PC-9 (cell line): ENCODE measurements at regions not wholly inside any gene's neighbourhood (a gene's known extent, or its start where the extent isn't known, plus 50 kb on each side); places are given as distances from the start of the nearest gene placed in this dataset.

Experiments
- BruUV-seq: library from RNA; stranded (reverse); fragments of 400-500 nt; replicated peaks from 2 replicates; lab custom pipeline; 2021; lab: Mats Ljungman, UMichigan
- CTCF ChIA-PET: fragments of 300-600 bp; sonication (Branson Sonifier 250); formaldehyde crosslinking; loops from one replicate; lab custom pipeline; 2022; ENCODE audit warnings: antibody characterized with exemption; lab: Charles Lee
- POLR2A ChIA-PET: fragments of 300-600 bp; sonication (Branson Sonifier 250); formaldehyde crosslinking; loops from one replicate; lab custom pipeline; 2022; ENCODE audit warnings: antibody characterized with exemption; ENCODE audit not compliant: unreplicated experiment; lab: Charles Lee
- DNase-seq, 2 experiments: peaks; one replicate each; pipeline versions ENCODE4 v3.0.0 to v3.0.0-alpha.2; 2015 to 2022; ENCODE audit warnings: mixed read lengths in 1 of 2
- H2AFZ ChIP-seq: fragments of 200-600 bp; sonication (generic); 2 replicates; pipeline ENCODE4 v1.8.1; 2017; ENCODE audit warnings: antibody characterized with exemption
- H3F3A ChIP-seq: fragments of 200-600 bp; sonication (generic); 2 replicates; pipeline ENCODE4 v1.8.1; 2017; ENCODE audit warnings: antibody characterized with exemption, mild to moderate bottlenecking, low read depth; ENCODE audit not compliant: insufficient read depth
- H3K27ac ChIP-seq: fragments of 200-600 bp; sonication (generic); 2 replicates; pipeline ENCODE4 v1.6.1; 2016; ENCODE audit warnings: mixed run types
- H3K27me3 ChIP-seq: fragments of 200-600 bp; sonication (generic); 2 replicates; pipeline ENCODE4 v1.6.1; 2016; ENCODE audit warnings: low read depth, mixed run types; ENCODE audit not compliant: insufficient read depth
- H3K36me3 ChIP-seq: fragments of 200-600 bp; sonication (generic); 2 replicates; pipeline ENCODE4 v1.6.1; 2016; ENCODE audit warnings: low read depth, mixed run types
- H3K4me1 ChIP-seq: fragments of 200-600 bp; sonication (generic); replicated peaks from 2 replicates; pipeline ENCODE4 v1.6.1; 2016; ENCODE audit warnings: mixed run types; ENCODE audit not compliant: insufficient read depth
- H3K4me2 ChIP-seq: fragments of 200-600 bp; sonication (generic); 2 replicates; pipeline ENCODE4 v1.6.1; 2017; ENCODE audit warnings: mixed run types
- H3K4me3 ChIP-seq: fragments of 200-600 bp; sonication (generic); 2 replicates; pipeline ENCODE4 v1.6.1; 2016; ENCODE audit warnings: mixed run types
- H3K79me2 ChIP-seq: fragments of 200-600 bp; sonication (generic); 2 replicates; pipeline ENCODE4 v1.6.1; 2017; ENCODE audit warnings: low read depth, mixed run types
- H3K9me2 ChIP-seq: fragments of 200-600 bp; sonication (generic); 2 replicates; pipeline ENCODE4 v1.8.1; 2017; ENCODE audit warnings: mild to moderate bottlenecking; ENCODE audit not compliant: insufficient read depth
- H3K9me3 ChIP-seq: fragments of 200-600 bp; sonication (generic); 2 replicates; pipeline ENCODE4 v1.8.1; 2016; ENCODE audit warnings: low read depth; ENCODE audit not compliant: insufficient read depth
- H4K20me1 ChIP-seq: fragments of 200-600 bp; sonication (generic); 2 replicates; pipeline ENCODE4 v1.8.1; 2017; ENCODE audit not compliant: insufficient read depth
- EZH2 ChIP-seq: fragments of 200-600 bp; sonication (generic); IDR thresholded peaks from 2 replicates; pipeline ENCODE4 v1.8.0; 2017; ENCODE audit warnings: antibody characterized with exemption, low read depth
- intact Hi-C: fragments of 100-400 bp; cut with micrococcal nuclease; formaldehyde crosslinking; loops from one replicate; pipeline ENCODE4 v1.10.0; 2022; ENCODE audit not compliant: unreplicated experiment
- TF ChIP-seq, protein P1 (sequence below): fragments of 200-600 bp; sonication (generic); conservative IDR thresholded peaks from 2 replicates; pipeline ENCODE4 v1.6.1; 2017; ENCODE audit warnings: mixed run types, antibody characterized with exemption, mild to moderate bottlenecking, moderate library complexity

DNA sequence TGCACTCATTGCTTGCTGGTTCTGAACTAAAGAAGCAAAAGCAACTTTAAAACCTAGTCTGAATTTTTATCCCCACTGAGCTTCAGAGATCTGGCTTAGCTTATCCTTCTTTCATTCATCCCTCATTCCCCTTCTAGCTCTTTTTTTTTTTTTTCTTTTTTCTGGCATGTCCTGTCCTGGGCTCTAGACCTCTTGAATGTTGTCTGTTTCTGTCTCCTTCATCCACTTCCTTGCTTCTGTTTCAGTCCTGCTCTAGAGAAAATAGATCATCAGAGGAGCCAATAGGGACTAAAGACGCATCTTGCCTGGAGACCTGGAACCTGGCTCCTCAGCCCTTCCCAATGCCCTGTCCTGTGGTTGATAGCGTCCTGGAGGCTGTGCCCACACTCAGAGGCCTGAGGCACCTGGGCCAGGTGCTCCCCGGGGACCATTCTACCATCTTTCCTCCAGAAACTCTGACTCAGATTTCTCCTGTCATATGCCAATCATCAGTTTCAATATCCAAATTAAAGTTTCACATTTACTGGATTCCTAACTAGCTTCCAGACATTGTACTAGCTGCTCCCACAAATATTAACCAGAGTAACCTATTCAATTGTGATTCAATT is 115.7 kb upstream of the GATB start:
- no peaks in the 10 kb centered on the region for H3K79me2 ChIP-seq
- no peaks in the 10 kb centered on the region for H3K36me3 ChIP-seq
- intact Hi-C loops: no loop called here
- DNase-seq: no peak
- no peaks in the 10 kb centered on the region for H3K27me3 ChIP-seq
- no peaks in the 10 kb centered on the region for H3K9me2 ChIP-seq
- no peaks in the 10 kb centered on the region for H3K4me1 ChIP-seq
- no peaks in the 10 kb centered on the region for H3F3A ChIP-seq
- no peak overlapping the region for H3K4me2 ChIP-seq
- H2AFZ ChIP-seq: no peak overlapping the region
- H3K27ac ChIP-seq: no peak overlapping the region
- ChIA-PET CTCF (no interaction called here), POLR2A (no interaction called here)
- no peak for TF ChIP-seq EZH2
- TF ChIP-seq, protein P1, sequence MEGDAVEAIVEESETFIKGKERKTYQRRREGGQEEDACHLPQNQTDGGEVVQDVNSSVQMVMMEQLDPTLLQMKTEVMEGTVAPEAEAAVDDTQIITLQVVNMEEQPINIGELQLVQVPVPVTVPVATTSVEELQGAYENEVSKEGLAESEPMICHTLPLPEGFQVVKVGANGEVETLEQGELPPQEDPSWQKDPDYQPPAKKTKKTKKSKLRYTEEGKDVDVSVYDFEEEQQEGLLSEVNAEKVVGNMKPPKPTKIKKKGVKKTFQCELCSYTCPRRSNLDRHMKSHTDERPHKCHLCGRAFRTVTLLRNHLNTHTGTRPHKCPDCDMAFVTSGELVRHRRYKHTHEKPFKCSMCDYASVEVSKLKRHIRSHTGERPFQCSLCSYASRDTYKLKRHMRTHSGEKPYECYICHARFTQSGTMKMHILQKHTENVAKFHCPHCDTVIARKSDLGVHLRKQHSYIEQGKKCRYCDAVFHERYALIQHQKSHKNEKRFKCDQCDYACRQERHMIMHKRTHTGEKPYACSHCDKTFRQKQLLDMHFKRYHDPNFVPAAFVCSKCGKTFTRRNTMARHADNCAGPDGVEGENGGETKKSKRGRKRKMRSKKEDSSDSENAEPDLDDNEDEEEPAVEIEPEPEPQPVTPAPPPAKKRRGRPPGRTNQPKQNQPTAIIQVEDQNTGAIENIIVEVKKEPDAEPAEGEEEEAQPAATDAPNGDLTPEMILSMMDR: no peak
- no peaks in the 10 kb centered on the region for H4K20me1 ChIP-seq
- H3K9me3 ChIP-seq: no peaks in the 10 kb centered on the region
- no TSS peak for BruUV-seq
- H3K4me3 ChIP-seq: no peak overlapping the region

DNA sequence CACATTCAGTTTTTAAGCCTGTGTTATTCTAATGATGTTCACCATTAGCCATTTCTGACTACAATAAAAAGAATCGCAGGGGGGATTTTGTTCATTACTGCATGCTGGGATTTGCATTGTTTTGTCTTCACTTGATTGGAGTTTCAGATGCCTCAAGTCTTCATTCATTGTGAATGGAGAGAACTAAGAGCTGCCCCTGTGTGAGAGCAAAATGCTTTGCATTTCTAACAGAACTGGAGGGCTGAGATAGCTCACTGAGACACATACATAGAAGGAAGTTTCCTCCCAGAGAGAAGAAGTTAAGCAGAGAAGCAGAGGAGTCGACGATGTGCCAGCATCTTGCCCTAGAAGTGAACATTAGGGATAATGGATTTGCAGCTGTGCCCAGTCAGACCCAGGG is 113.5 kb upstream of the GATB start:
- no TSS peak for BruUV-seq
- H3K4me3 ChIP-seq: no peak overlapping the region
- H3K79me2 ChIP-seq: no peaks in the 10 kb centered on the region
- no peak overlapping the region for H3K27ac ChIP-seq
- H3K4me1 ChIP-seq: no peaks in the 10 kb centered on the region
- no peak for TF ChIP-seq EZH2
- TF ChIP-seq, protein P1: no peak
- no peaks in the 10 kb centered on the region for H3K9me2 ChIP-seq
- no peak overlapping the region for H3K4me2 ChIP-seq
- H3K27me3 ChIP-seq: no peaks in the 10 kb centered on the region
- POLR2A ChIA-PET: interaction anchor here (0.6 kb wide), 1 partner anchor 154 kb away, joined by 5 read pairs; no protein-coding TSS in a partner anchor
- no peaks in the 10 kb centered on the region for H3K9me3 ChIP-seq
- intact Hi-C loops: no loop called here
- H3F3A ChIP-seq: no peaks in the 10 kb centered on the region
- H2AFZ ChIP-seq: no peak overlapping the region
- no peak for DNase-seq
- CTCF ChIA-PET: no interaction called here
- H4K20me1 ChIP-seq: no peaks in the 10 kb centered on the region
- no peaks in the 10 kb centered on the region for H3K36me3 ChIP-seq

DNA sequence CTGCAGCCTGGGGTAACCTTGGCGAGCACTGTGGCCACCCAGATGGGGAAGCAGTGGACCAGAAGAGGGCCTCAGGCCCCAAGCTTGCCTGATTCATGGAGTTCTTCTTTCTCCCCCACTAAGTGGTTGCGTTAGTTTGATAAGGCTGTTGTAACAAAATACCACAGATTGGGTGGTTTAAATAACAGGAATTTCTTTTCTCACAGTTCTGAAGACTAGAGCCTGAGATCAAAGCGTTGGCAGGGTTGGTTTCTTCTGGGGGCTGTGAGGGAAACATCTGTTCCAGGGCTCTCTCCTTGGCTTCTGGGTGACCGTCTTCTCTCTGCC is 105.7 kb upstream of the GATB start:
- H3K4me3 ChIP-seq: no peak overlapping the region

More for the DNA sequence above, 105.7 kb upstream of the GATB start:
- no peaks in the 10 kb centered on the region for H3K36me3 ChIP-seq
- no peak overlapping the region for H2AFZ ChIP-seq
- intact Hi-C loops: no loop called here
- no peaks in the 10 kb centered on the region for H3K79me2 ChIP-seq
- ChIA-PET CTCF (no interaction called here), POLR2A (no interaction called here)
- no peaks in the 10 kb centered on the region for H3K4me1 ChIP-seq
- no peak overlapping the region for H3K27ac ChIP-seq
- no peaks in the 10 kb centered on the region for H3K9me3 ChIP-seq
- no peak overlapping the region for H3K4me2 ChIP-seq
- no TSS peak for BruUV-seq
- TF ChIP-seq EZH2: no peak
- TF ChIP-seq, protein P1: no peak
- no peaks in the 10 kb centered on the region for H4K20me1 ChIP-seq
- H3K9me2 ChIP-seq: no peaks in the 10 kb centered on the region
- no peak for DNase-seq
- no peaks in the 10 kb centered on the region for H3K27me3 ChIP-seq
- H3F3A ChIP-seq: no peaks in the 10 kb centered on the region
